NAMALWA (cell line): ENCODE measurements at regions not wholly inside any gene's neighbourhood (a gene's known extent, or its start where the extent isn't known, plus 50 kb on each side); places are given as distances from the start of the nearest gene placed in this dataset.

Experiments used
- DNase-seq: peaks from one replicate; pipeline ENCODE4 v3.0.0-alpha.2; 2015; ENCODE audit warnings: low spot score

DNA sequence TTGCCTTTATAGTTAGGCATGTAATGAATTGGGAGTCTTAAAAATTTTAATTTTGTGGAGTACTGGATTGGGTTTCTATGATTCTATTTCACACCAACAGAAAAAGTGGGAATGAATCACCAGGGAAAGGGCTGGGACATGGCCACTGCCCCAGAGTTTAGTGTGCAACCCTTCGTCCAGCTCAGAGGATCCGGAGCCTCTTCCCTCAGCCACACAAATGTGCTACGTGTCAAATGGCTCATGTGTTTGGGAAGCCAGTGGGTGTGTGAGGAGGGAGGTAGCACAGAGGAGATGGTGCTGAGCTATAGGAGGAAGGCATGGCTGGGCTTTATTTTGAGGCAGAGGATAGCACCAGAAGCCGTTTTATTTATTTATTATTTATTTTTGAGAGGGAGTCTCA is 247.3 kb downstream of the SIPA1L2 start:
- no peak for DNase-seq

DNA sequence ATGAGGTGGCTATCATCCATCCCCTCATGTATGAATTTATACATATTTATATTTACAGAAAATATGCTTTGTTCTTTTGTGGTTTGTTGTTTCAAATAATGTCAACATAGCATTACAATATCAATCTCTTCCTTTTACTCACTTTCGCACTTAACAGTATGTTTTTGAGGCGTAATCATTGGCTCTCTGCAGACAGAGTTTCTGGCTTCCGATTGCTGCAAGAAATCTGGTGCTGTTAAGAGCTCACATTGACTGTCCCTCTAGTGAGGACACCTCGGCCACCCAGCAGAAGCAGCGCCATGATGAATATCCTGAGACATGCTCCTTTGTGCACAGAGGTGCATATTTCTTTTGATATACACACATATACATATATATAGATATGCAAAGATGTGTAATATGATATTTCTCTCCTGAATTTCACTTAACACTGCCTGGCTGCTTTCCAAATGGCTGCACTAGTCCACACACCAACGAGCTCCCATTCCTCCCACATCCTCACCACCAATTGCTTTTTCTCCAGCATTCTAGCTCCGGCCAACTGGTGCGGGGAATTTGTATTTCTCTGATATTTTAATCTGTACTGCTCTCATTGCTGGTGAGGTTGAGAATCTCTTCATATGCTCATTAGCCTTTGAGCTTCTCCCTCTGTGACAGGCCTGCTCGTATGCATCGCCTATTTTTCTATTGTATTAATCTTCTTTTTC is 248.4 kb downstream of the SIPA1L2 start:
- no peak for DNase-seq

GRCh38 chr1:232380596-232380995 is 249.3 kb downstream of the SIPA1L2 start:
- DNase-seq: no peak

DNA sequence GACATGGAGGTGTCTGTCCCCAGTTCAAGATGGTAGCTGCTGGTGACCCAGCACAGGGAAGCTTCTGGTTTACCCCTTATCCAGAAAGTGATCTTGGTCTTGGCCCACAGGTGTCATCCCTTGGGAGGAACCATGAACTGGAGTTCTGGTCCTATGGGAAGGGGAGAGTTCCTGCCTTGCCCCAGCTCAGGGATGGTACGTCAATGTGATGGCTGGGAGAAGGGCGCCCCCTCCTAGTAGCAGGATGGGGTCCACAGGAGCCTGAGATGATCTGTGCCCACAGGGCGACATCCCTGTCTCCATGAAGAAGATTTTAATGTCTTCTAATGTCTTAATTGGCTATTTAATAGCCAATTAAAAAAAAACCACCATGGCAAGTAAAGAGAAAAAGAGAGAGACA is 249.8 kb downstream of the SIPA1L2 start:
- DNase-seq: no peak

- DNase-seq: no peak
These were observed 250.9 kb downstream of the SIPA1L2 start for GRCh38 chr1:232379063-232379434.

- no peak for DNase-seq
These were observed 251.5 kb downstream of the SIPA1L2 start for GRCh38 chr1:232378266-232379062.

DNA sequence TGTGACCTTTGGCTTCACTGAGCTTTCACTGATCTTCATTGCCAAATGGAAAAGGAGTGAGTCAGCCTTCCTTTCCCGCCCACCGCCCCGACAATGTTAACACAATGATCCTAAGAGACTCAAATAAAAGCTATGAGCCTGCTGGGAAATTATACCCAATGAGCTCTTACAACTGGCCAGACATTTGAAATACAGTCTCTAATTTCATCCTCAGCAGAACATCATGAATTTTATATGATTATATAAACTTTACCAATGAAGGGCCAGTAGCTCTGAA is 252.5 kb downstream of the SIPA1L2 start:
- no peak for DNase-seq

DNA sequence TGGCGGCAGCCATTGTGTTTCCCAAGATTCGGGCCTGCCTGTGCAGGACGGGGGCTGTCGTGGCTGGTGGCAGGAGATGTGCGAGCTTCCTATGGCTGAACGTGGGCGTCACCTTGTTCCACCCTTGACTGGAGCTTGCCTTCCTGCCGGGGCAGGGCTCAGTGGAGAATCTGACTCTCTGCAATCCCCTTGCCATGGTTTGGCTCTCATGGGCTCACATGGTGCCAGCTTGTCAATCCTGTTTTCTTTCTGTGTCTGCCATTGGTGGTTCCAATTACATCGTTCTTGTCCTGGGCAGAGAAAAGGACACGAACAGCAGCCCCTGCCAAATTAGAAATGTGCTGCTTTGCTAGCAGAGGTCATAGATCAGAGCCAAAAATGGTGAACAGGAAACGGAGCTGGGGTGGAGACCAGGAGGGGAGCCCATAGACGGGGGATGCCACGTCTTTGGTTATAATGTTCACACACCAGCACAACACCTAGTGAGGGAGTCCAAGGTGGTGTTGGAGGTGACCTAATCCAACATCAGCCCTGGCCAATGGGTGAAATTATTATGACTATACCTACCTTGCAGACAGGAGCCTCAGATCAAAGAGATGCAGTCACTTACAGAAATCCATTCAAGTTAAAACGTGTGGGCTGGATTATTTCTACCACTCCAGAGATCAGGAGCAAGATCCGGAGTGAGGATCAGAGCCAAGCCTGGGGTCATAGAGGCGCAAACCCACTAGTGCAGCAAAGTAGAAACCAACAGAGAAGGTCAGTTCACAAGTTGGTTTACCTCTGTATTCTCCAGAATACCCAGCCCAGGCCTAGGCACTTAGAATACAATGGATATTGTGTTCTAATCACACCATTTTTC is 253.1 kb downstream of the SIPA1L2 start:
- DNase-seq: no peak

DNA sequence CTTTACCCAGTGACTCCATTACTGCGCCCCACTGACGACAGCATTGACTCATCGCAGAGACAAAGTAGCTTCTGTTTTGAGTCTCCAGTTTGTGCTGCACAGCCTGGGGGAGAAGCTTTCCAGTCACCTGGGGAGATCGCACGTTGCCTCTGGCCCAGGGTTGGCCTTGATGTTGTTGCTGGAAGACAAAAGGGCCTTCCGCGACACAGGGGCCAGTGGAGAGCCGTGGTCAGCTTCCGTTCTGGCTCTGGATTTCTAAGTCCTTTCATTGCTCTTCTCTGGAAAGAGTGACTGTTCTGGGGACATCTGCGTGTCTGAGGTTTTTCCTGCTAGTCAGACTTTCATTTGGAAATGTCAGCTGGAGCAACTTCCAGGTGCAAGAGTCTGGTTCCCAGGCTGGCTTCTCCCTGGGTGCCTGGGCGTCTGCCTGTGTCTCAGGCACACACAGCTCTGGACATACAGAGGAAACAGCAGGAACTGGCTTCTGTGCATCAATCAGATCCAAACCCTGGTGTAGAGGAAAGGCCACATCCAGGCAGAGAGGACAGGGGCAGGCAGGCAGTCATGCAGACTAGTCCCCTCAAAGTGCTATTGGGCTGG is 257.0 kb downstream of the SIPA1L2 start:
- DNase-seq: no peak

GRCh38 chr1:232372431-232372830 is 257.5 kb downstream of the SIPA1L2 start:
- DNase-seq: no peak

DNA sequence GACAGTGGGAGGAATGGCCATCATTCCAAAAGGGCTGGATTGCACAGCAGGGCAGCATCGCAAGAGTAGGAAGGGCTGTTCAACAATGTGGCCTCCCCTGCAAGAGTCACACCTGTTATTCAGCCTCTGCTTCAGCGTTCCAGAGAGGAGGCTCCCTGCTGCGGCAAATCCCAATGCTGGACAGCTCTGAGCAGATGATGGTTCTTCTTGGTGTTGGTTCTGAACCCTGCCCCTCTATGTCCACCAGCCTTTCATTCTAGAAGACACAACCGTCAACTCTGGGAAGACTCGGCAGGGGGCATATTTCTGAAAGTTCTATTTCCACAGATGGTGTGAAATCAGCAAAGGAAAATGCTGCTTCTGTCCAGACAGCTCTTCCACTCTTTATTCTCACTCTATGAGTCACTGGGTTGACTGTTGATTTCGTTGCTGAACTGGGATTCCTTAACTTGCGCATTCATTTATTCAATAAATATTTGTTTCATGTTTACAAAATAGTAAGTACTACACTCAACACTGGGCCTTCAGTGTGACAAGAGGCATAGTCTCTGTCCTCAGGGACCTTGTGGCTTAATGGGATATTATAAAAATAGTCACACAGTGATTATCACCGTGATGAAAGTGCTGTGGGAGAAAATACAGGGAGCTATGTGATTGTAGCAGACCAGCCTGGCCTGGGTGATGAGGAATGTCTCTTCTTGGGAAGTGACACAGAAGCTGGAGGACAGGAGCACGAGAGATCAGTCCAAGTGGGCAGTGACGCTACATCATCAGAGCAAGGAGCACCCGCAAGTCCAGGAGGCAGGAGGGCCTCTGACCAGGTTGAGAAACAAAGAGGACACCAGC is 260.3 kb downstream of the SIPA1L2 start:
- no peak for DNase-seq

DNA sequence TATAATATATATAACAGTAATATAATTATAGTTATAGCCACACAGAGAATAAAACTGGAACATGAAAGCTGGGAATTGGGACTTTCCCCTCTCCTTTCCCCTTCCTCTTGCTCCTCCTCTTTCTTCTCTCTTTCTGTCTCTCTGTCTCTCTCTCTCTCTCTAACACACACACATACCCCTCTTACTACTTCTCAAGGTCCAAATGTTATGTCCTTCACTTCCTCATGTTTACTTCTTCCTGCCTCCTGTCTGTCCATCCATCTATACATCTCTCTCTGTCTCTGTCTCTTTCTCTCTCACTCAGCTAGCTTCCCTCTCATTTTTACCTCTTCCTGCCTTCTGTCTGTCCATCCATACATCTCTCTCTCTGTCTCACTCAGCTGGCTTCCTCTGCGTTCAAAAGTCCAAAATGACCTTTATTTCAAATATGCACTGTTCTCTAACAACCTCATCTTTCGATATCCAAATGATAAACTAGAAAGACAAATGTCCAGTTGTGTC is 261.1 kb downstream of the SIPA1L2 start:
- no peak for DNase-seq

GRCh38 chr1:232367293-232367692 is 262.6 kb downstream of the SIPA1L2 start:
- DNase-seq: no peak

- DNase-seq: no peak
These were observed 265.1 kb downstream of the SIPA1L2 start for GRCh38 chr1:232364654-232365382.

GRCh38 chr1:232363008-232363407 is 266.9 kb downstream of the SIPA1L2 start:
- DNase-seq: no peak

DNA sequence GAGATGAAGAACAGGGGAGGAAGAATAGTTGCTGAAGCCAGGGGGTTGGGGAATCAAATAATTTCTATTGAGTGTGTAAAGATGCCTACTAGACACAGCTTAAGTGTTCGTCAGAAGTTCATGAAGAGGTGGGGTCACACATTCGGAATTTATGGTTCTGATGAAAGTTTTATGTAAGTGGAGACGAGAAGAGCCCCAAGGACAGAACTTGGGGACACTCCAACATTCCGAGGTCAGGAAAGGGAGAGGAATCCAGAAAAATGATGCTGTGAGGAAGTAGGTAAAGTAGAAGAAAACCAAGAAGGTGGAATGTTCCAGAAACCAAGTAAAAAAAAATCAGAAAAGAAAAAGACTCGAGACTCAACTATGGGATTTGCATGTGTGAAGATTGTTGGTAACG is 272.5 kb downstream of the SIPA1L2 start:
- DNase-seq: no peak

DNA sequence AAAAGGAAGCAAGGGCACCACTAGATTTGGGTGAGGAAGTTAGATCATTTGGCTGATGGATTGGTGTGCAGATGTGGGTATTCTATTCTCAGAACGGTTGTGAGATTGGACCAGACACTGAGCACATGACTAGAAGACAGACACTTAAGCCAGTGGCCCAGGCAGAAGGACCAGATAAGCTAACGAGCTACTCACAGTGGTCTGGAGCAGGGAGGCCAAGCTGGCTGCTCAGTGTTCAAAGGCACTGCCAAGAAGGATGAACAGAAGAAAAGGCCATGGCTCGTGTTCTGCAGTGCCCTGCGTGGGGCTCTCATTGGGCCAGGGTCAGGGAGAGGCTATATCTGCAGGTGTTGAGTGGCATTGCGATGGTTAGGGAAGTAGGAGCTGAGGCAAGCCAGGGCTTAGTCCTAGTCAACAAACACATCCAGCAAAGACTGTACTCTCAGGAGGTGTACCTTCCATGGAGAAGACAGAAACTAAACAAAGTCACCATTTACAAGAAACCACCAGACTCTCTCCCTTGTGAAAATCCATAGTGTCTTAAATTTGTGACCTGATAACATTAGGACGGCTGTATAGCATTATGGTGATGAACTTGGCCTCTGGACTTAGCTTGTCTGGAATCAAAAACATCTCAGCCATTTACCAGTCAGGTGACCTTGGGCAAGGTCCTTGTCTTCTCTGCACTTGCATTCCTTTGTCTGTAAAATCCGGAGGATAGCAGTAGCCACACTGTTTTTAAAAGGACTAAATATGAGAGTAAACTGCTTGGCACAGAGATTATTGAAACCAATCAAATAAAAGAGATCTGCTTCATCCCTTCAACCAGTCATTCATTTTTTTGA is 274.5 kb downstream of the SIPA1L2 start:
- no peak for DNase-seq

DNA sequence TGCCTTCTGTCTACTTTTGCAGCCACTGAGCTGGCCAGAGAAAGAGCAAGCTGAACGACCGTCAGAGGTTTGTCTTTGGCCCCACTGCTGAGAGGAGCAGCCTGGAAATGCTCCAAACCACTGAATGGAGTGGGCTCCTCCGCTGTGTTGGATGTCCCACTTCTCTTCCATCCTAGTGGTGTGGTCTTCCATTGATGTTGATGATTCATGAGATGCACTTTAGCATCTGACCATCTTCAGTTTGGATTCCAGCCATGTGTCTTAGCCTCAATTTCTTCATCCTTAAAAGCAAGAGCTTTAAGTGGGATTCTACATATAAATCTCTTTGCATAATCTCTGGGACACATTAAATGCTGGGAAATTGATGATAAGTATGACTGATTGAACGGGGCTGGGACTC is 276.9 kb downstream of the SIPA1L2 start:
- no peak for DNase-seq

- no peak for DNase-seq
These were observed 277.6 kb downstream of the SIPA1L2 start for GRCh38 chr1:232352366-232352765.

GRCh38 chr1:232351335-232351734 is 278.6 kb downstream of the SIPA1L2 start:
- DNase-seq: no peak
